Ectodermal cell (in vitro differentiated cells): ENCODE measurements at regions not wholly inside any gene's neighbourhood (a gene's known extent, or its start where the extent isn't known, plus 50 kb on each side); places are given as distances from the start of the nearest gene placed in this dataset.
"Not testable (repeated sequence)": the region's sequence is repeated elsewhere in the genome, so short reads cannot be mapped to it uniquely, and the experiment has no call there.

Source experiments
- H3K27ac ChIP-seq: 2 replicates; pipeline ENCODE4 v1.7.0; 2013; ENCODE audit warnings: mild to moderate bottlenecking, low read depth, low read length; ENCODE audit not compliant: insufficient read depth, poor library complexity, severe bottlenecking
- H3K27me3 ChIP-seq: 2 replicates; pipeline ENCODE4 v1.7.0; 2013; ENCODE audit warnings: mild to moderate bottlenecking, low read length; ENCODE audit not compliant: insufficient read depth, control insufficient read depth, poor library complexity, severe bottlenecking
- H3K36me3 ChIP-seq: one replicate; pipeline ENCODE4 v1.7.0; 2013; ENCODE audit warnings: low read length; ENCODE audit not compliant: control insufficient read depth, insufficient read depth
- H3K4me1 ChIP-seq: one replicate; pipeline ENCODE4 v1.7.0; 2013; ENCODE audit warnings: low read length; ENCODE audit not compliant: control insufficient read depth, insufficient read depth
- H3K4me3 ChIP-seq: 2 replicates; pipeline ENCODE4 v1.7.0; 2013; ENCODE audit warnings: low read depth, low read length, control low read depth; ENCODE audit not compliant: insufficient read depth
- H3K9me3 ChIP-seq: 2 replicates; pipeline ENCODE4 v1.7.0; 2013; ENCODE audit warnings: mild to moderate bottlenecking, low read length, moderate library complexity; ENCODE audit not compliant: control insufficient read depth
- WGBS, 2 experiments: methylation state at CpG; one replicate each; pipeline ENCODE4 v1.1.7; 2013; ENCODE audit warnings: missing lambda C conversion rate in 2 of 2; 5-methylcytosine and 5-hydroxymethylcytosine counted together

- H3K36me3 ChIP-seq, H3K4me3 ChIP-seq, H3K9me3 ChIP-seq, H3K27ac ChIP-seq, H3K4me1 ChIP-seq, H3K27me3 ChIP-seq: not testable (repeated sequence)
- WGBS, 2 experiments = 69 to 93% methylated on average over 2 to 3 of the region's 3 CpGs
Measured at GRCh38 chr14:98009177-98009576, 1212.0 kb downstream of the VRK1 start.

GRCh38 chr14:98010784-98011183 is 1213.6 kb downstream of the VRK1 start:
- 97 to 100% methylated on average over 2 of the region's 2 CpGs for WGBS, 2 experiments
- no peak overlapping the region for H3K27ac ChIP-seq
- H3K36me3 ChIP-seq = no peaks in the 10 kb centered on the region
- H3K27me3 ChIP-seq = no peaks in the 10 kb centered on the region
- no peak overlapping the region for H3K4me3 ChIP-seq
- no peaks in the 10 kb centered on the region for H3K9me3 ChIP-seq
- H3K4me1 ChIP-seq = no peaks in the 10 kb centered on the region

GRCh38 chr14:98014851-98015615 is 1217.9 kb downstream of the VRK1 start:
- WGBS, 2 experiments = 90 to 95% methylated on average over 3 of the region's 3 CpGs
- H3K9me3 ChIP-seq = no peaks in the 10 kb centered on the region
- H3K4me1 ChIP-seq = no peaks in the 10 kb centered on the region
- no peak overlapping the region for H3K27ac ChIP-seq
- no peaks in the 10 kb centered on the region for H3K36me3 ChIP-seq
- H3K27me3 ChIP-seq = no peaks in the 10 kb centered on the region
- no peak overlapping the region for H3K4me3 ChIP-seq

- H3K36me3 ChIP-seq = no peaks in the 10 kb centered on the region
- no peak overlapping the region for H3K27ac ChIP-seq
- H3K4me1 ChIP-seq = no peaks in the 10 kb centered on the region
- no peak overlapping the region for H3K4me3 ChIP-seq
- H3K27me3 ChIP-seq = no peaks in the 10 kb centered on the region
- WGBS, 2 experiments = 63% methylated on average over 2 of the region's 2 CpGs; no CpG with 5 or more reads in 1 of the 2 experiments
- H3K9me3 ChIP-seq = no peaks in the 10 kb centered on the region
Measured at GRCh38 chr14:98015921-98016320, 1218.7 kb downstream of the VRK1 start.

GRCh38 chr14:98018628-98019027 is 1221.4 kb downstream of the VRK1 start:
- WGBS, 2 experiments = 92 to 94% methylated on average over 2 of the region's 2 CpGs
- H3K36me3 ChIP-seq = no peaks in the 10 kb centered on the region
- peaks cover 3% of the 10 kb centered on the region for H3K4me1 ChIP-seq
- no peak overlapping the region for H3K4me3 ChIP-seq
- no peaks in the 10 kb centered on the region for H3K27me3 ChIP-seq
- H3K27ac ChIP-seq = no peak overlapping the region
- no peaks in the 10 kb centered on the region for H3K9me3 ChIP-seq

- Histone ChIP-seq H3K4me1 (peaks cover 5% of the 10 kb centered on the region), H3K36me3 (no peaks in the 10 kb centered on the region), H3K27ac (no peak overlapping the region), H3K9me3 (no peaks in the 10 kb centered on the region), H3K27me3 (no peaks in the 10 kb centered on the region), H3K4me3 (no peak overlapping the region)
- WGBS, 2 experiments = 47 to 48% methylated on average over 10 to 11 of the region's 11 CpGs
Measured at GRCh38 chr14:98022541-98023520, 1225.6 kb downstream of the VRK1 start.

- WGBS, 2 experiments = 92 to 94% methylated on average over 5 to 6 of the region's 6 CpGs
Measured at GRCh38 chr14:98028162-98028561, 1231.0 kb downstream of the VRK1 start.

GRCh38 chr14:98035396-98035795 is 1236.6 kb downstream of the BCL11B start:
- H3K36me3 ChIP-seq = no peaks in the 10 kb centered on the region
- WGBS, 2 experiments = 90 to 99% methylated on average over 4 of the region's 4 CpGs
- no peaks in the 10 kb centered on the region for H3K9me3 ChIP-seq
- no peaks in the 10 kb centered on the region for H3K4me1 ChIP-seq
- no peaks in the 10 kb centered on the region for H3K27me3 ChIP-seq
- no peak overlapping the region for H3K4me3 ChIP-seq
- no peak overlapping the region for H3K27ac ChIP-seq

More at GRCh38 chr14:98028162-98028561, 1231.0 kb downstream of the VRK1 start:
- no peak overlapping the region for H3K4me3 ChIP-seq
- no peaks in the 10 kb centered on the region for H3K9me3 ChIP-seq
- H3K27me3 ChIP-seq = no peaks in the 10 kb centered on the region
- H3K4me1 ChIP-seq = peaks cover 5% of the 10 kb centered on the region
- H3K36me3 ChIP-seq = no peaks in the 10 kb centered on the region
- no peak overlapping the region for H3K27ac ChIP-seq

- H3K4me3 ChIP-seq = no peak overlapping the region
- no peak overlapping the region for H3K27ac ChIP-seq
- no peaks in the 10 kb centered on the region for H3K4me1 ChIP-seq
- H3K36me3 ChIP-seq = no peaks in the 10 kb centered on the region
- H3K27me3 ChIP-seq = no peaks in the 10 kb centered on the region
- H3K9me3 ChIP-seq = no peaks in the 10 kb centered on the region
- 94 to 95% methylated on average over 7 of the region's 7 CpGs for WGBS, 2 experiments
Measured at GRCh38 chr14:98037831-98038230, 1234.2 kb downstream of the BCL11B start.

- Histone ChIP-seq H3K4me1 (no peaks in the 10 kb centered on the region), H3K9me3 (no peaks in the 10 kb centered on the region), H3K27ac (no peak overlapping the region), H3K4me3 (no peak overlapping the region), H3K36me3 (no peaks in the 10 kb centered on the region), H3K27me3 (no peaks in the 10 kb centered on the region)
- 82 to 97% methylated on average over 2 to 3 of the region's 5 CpGs for WGBS, 2 experiments
Measured at GRCh38 chr14:98056946-98057345, 1215.1 kb downstream of the BCL11B start.
